Fibroblast of skin of right quadriceps (primary cell): ENCODE measurements at regions not wholly inside any gene's neighbourhood (a gene's known extent, or its start where the extent isn't known, plus 50 kb on each side); places are given as distances from the start of the nearest gene placed in this dataset.
A peak's percentile ranks its signal among the peaks of the same experiment; 100 is the strongest.

ENCODE experiments used
- DNase-seq: peaks from one replicate; pipeline ENCODE4 v3.0.0-alpha.2; 2013

- DNase-seq: no peak
These were observed 115.0 kb upstream of the PDE5A start for GRCh38 chr4:119743644-119744043.

DNA sequence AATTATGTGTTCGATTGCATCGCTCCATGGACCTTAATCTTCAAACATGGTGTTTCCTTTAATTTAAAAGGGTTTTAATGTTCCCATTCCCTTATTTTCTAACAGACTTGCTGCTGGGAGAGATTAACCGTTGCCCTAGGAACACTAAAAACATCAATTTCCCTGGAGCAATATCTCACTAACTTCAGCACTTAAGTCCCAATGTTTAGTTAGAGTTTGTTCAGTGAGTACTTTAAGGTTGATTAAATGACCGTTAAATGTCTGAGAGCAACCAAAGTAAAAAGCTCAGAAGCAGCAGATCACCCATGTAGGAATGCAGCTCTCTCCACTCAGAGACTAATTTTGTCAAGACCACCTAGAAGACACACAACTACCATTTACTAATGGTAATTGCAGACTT is 111.2 kb upstream of the PDE5A start:
- DNase-seq: no peak

- no peak for DNase-seq
These were observed 110.3 kb upstream of the PDE5A start for GRCh38 chr4:119738901-119739300.

GRCh38 chr4:119736559-119736958 is 108.0 kb upstream of the PDE5A start:
- no peak for DNase-seq

- DNase-seq: peak; percentile 97
These were observed 106.6 kb upstream of the PDE5A start for GRCh38 chr4:119735165-119735651.

GRCh38 chr4:119733431-119733830 is 104.8 kb upstream of the PDE5A start:
- DNase-seq: peak; percentile 43

DNA sequence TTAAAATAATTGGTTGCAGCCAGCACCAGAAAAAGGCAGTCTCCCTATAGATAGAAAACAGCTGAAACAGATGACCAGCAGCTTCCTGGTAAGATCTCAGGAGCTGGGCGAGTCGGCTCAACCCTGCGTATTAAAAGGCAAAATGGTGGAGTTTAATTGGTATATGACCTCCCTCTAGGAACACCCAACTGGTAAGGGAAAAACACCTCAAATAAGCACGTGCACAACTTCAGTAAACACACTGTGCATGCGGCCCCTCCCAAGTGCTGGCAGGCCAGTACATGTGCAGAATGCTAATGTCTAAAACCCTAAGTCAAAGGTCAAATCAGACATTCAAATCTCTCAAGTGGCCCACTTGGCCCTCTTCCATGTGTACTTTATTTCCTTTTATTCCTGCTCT is 103.2 kb upstream of the PDE5A start:
- no peak for DNase-seq

DNA sequence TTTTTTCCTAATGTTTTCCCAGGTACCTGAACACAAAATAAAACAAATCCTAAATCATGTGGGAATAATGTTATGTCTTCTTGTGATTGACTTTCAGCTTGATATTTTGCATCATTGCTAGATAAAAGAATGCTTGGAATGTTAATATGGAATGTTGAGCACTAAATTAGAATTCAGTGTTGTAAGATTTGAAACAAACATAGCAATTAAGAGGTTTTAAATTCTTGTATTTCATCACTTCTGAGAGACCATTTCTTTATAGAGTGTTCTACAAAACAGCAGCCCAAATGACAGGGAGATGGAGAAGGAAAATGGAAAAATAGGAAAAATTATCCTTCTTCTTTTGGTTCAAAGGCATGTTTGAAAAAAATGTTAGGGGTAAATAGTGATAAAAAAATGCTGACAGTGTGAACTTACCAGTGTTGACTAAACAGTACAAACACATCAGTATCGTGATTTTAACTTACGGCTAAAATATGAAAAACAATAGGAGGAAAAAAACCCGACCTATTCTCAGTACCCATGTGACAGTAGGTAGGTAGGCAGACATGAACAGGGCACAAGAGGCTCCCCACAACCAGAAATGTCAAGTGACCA is 102.6 kb upstream of the PDE5A start:
- peak; percentile 58 for DNase-seq

DNA sequence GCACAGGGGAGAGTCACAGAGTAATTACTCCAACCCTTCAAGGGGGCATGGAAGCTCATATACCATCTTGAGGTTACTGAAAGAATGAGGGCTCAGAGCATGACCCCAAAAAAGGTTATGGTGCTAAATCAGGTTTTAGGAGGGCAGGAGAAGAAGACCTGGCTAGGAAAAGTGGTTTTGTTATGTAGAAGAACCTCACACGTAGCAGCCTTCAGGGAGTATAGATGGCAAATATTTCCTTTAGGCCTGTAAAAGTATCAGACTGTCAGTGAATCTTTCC is 102.0 kb upstream of the PDE5A start:
- DNase-seq: no peak

DNA sequence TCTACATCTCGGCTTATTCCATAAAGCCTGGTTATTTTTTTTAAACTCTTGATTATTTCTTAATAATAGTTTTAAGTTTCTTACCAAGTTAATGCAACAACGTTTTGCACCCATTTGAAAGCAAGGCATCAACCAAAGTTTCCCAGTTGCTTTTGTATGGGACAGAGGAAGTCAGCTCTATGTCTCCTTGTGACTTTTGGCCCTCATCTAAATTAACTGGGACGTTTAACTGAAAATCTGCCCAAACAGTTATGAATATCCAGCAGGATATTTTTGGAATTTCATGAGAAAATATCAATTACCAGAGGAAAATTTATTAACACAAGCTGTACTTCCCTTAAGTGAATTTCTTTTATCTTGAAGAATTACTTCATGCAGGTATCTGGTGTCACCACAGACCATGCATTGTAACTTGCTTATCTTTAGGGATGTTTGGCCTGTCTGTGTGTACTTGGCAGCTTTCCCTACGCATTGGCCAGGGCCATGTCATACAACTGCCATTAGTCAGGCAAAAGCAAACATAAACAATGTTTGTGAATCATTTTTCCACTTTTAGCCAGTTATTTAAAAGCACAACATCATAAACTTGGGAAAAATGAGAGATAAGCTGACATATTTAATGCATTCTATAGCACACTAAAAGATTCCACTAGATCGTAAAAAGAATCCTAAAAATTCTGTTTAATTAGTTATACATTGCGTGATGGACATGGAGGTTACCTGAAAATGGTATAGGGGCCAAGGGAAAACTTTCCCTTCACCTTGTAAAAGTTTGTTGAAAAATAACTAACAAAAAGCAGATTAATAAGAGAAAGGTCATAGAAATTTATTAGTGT is 101.4 kb upstream of the PDE5A start:
- peak; percentile 91 for DNase-seq

DNA sequence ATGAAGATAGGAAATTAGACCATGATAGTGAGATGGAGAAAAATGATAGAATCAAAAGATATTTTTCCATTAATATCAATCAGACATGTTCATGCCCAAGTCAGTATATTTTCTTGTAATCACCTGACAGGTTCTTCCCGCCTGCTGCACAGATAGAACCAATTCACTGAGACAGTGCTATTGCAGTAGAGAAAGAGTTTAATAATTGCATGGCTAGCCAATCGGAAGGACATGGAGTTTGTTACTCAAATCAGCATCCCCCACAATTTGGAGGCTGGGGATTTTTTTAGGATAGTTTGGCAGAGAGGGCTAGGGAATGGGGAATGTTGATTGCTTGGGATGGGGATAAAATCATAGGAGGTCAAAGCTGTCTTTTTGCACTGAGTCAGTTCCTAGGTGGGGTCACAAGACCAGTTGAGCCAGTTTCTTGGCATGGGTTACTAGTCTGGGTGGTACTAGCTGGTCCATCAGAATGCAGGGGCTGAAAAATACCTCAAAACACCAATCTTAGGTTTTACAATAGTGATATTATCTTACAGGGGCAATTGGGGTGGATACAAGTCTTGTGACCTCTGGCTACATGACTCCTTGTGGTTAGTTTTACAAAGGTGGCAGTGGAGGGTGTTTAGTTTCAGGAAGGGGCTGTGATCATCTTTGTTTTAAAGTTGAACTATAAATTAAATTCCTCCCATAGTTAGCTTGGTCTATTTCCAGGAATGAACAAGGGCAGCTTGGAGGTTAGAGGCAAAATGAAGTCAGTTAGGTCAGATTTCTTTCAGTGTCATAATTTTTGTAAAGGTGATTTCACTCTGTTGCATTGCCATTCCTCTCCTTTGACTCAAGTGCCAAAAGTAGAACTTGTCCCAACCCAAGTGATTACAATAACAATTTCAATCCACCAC is 100.3 kb upstream of the PDE5A start:
- DNase-seq: peak; percentile 51

- DNase-seq: no peak
These were observed 99.6 kb upstream of the PDE5A start for GRCh38 chr4:119728185-119728584.

- peak; percentile 58 for DNase-seq
These were observed 97.9 kb upstream of the PDE5A start for GRCh38 chr4:119726505-119726904.

GRCh38 chr4:119725688-119726330 is 97.2 kb upstream of the PDE5A start:
- no peak for DNase-seq

DNA sequence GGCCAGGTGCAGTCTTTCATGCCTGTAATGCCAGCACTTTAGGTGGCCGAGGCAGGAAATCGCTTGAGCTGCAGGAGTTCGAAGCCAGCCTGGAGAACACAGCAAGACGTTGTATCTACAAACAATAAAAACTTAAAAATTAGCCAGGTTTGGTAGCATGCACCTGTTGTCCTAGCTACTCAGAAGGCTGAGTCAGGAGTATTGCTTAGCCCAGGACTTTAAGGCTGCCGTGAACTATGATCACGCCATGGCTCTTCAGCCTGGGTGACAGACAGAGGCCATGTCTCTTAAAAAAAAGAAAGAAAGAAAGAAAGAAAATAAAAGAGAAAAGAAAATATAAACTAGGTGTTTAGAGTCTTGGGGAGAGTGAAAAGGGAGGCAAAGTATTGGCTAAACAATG is 96.4 kb upstream of the PDE5A start:
- DNase-seq: no peak

- no peak for DNase-seq
These were observed 94.1 kb upstream of the PDE5A start for GRCh38 chr4:119722670-119723069.

DNA sequence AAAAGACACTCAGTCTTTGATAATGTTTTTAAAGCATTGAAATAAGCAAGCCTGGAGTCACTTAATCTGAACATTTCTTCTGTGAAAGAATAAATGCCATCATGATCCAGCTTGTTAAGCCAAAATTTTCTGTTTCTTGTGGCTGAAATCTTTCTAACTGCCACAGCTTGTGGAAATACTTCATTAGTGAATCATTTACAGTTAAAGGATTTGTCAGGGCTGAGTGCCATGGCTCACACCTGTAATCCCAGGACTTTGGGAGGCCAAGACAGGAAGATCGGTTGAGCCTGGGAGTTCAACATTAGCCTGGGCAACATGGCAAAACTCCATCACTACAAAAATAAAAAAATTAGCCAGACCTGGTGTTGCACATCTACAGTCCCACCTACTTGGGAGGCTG is 93.3 kb upstream of the PDE5A start:
- DNase-seq: no peak

DNA sequence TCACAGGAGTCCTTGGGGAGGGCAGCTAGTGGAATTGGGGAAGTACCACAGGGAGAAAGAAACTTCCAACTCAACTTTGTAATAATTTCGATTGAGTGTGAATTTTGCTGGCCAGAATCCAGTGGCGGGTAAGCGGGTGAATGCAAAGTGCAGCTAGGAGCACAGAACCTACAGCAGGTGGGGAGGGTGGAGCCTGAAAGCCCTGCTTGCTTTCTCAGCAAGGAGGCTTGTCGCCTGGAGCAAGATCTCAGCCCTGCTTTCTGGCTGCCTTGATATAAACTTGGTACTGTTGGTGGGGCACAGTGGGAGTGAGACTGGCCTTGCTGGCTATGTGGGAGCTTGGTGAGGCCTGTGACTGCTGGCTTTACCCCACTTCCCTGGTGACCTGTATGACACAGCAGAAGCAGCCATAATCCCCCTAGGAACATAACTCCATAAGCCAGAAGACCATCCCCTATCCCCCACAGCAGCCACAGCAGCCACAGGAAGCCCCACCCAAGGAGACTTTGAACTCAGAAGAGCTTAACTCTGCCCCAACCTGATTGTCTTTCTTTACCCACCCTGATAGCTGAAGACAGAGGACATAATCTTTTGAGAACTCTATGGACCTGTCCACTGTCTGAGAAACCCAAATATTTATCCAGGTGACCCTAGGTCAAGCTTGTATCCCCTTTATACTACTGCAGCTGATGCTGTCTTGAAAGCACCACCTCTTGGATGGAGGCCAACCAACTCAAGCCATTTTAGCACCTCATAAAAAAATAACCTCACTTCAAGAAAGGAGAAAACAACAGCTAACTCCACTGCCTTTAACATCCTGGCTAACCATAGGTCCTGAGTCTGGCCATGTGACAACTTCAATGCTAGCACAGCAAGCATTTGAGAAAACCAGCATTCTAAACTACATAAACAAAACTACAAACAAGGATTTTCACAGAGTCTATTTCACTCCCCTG is 87.2 kb upstream of the PDE5A start:
- no peak for DNase-seq

GRCh38 chr4:119709418-119709817 is 80.8 kb upstream of the PDE5A start:
- no peak for DNase-seq

- DNase-seq: no peak
These were observed 78.7 kb upstream of the PDE5A start for GRCh38 chr4:119707336-119707735.

DNA sequence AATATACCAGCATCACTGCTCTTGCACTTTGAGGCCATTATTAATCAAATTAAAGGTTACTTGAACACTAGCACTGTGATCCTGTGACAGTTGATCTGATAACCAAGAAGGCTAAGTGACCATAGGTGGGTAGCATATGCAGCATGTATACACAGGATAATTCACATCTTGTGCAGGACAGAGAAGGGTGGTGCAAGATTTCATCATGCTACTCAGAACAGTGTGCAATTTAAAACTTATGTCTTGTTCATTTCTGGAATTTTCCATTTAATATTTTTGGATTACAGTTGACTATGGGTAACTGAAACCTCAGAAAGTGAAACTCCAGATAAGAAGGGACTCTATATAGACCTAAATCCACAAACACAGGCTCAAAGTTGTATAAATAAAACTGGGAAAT is 78.2 kb upstream of the PDE5A start:
- DNase-seq: no peak

- DNase-seq: no peak
These were observed 69.3 kb upstream of the PDE5A start for GRCh38 chr4:119697887-119698393.
